IMR-90 (cell line): ENCODE measurements at regions not wholly inside any gene's neighbourhood (a gene's known extent, or its start where the extent isn't known, plus 50 kb on each side); places are given as distances from the start of the nearest gene placed in this dataset.

ENCODE experiments used
- ATAC-seq: fragments of 200-7000 bp; cut with Tn5 transposase; 2 replicates; pipeline ENCODE4 v1.9.1; 2020; ENCODE audit warnings: low read depth, mild to moderate bottlenecking, moderate library complexity
- BruUV-seq: library from RNA; stranded (reverse); fragments of 400-500 nt; replicated peaks from 2 replicates; lab custom pipeline; 2021; lab: Mats Ljungman, UMichigan
- CTCF ChIA-PET: fragments of 300-600 bp; formaldehyde crosslinking; extraction: SDS; loops from one replicate; lab custom pipeline; 2021; ENCODE audit warnings: antibody characterized with exemption; lab: Yijun Ruan, JAX
- POLR2A ChIA-PET: fragments of 300-600 bp; sonication (Branson Sonifier 250); formaldehyde crosslinking; loops from one replicate; lab custom pipeline; 2022; ENCODE audit warnings: antibody characterized with exemption; ENCODE audit not compliant: unreplicated experiment; lab: Charles Lee
- DNase-seq: peaks from one replicate; pipeline ENCODE4 v3.0.0; 2013
- H2AFZ ChIP-seq: replicated peaks from 2 replicates; pipeline ENCODE3; 2013; ENCODE audit warnings: low read length, mild to moderate bottlenecking; ENCODE audit not compliant: poor library complexity
- H2AK5ac ChIP-seq: 2 replicates; pipeline ENCODE4 v1.6.1; 2013; ENCODE audit warnings: low read depth, low read length, inconsistent platforms
- H2AK9ac ChIP-seq: replicated peaks from 2 replicates; pipeline ENCODE3; 2013; ENCODE audit warnings: mild to moderate bottlenecking, low read depth, low read length, moderate library complexity; ENCODE audit not compliant: poor library complexity
- H2BK120ac ChIP-seq: 2 replicates; pipeline ENCODE4 v1.6.1; 2013; ENCODE audit warnings: low read depth, low read length, inconsistent platforms
- H2BK15ac ChIP-seq: 3 replicates; pipeline ENCODE4 v1.6.1; 2013; ENCODE audit warnings: low read depth, low read length, inconsistent platforms
- H2BK20ac ChIP-seq: 2 replicates; pipeline ENCODE4 v1.6.1; 2013; ENCODE audit warnings: low read depth, mild to moderate bottlenecking, inconsistent platforms, low read length, moderate library complexity
- H2BK5ac ChIP-seq: 2 replicates; pipeline ENCODE4 v1.6.1; 2013; ENCODE audit warnings: mild to moderate bottlenecking, low read depth, low read length, inconsistent platforms; ENCODE audit not compliant: poor library complexity, severe bottlenecking
- H3K14ac ChIP-seq: replicated peaks from 2 replicates; pipeline ENCODE4 v1.6.1; 2013; ENCODE audit warnings: low read depth, low read length, inconsistent platforms
- H3K18ac ChIP-seq: 2 replicates; pipeline ENCODE4 v1.6.1; 2013; ENCODE audit warnings: low read depth, low read length, control low read depth
- H3K23ac ChIP-seq: 2 replicates; pipeline ENCODE4 v1.6.1; 2013; ENCODE audit warnings: low read depth, low read length, inconsistent platforms
- H3K27ac ChIP-seq: 2 replicates; pipeline ENCODE4 v1.5.1; 2013; ENCODE audit warnings: mild to moderate bottlenecking, control low read depth, low read length; ENCODE audit not compliant: insufficient read depth
- H3K27me3 ChIP-seq: 2 replicates; pipeline ENCODE4 v1.6.1; 2013; ENCODE audit warnings: low read length; ENCODE audit not compliant: control insufficient read depth, insufficient read depth
- H3K36me3 ChIP-seq: 2 replicates; pipeline ENCODE4 v1.6.1; 2013; ENCODE audit warnings: low read length, mixed read lengths; ENCODE audit not compliant: control insufficient read depth, insufficient read depth
- H3K4ac ChIP-seq: 2 replicates; pipeline ENCODE4 v1.6.1; 2013; ENCODE audit warnings: low read depth, low read length, inconsistent platforms
- H3K4me1 ChIP-seq: 2 replicates; pipeline ENCODE4 v1.6.1; 2013; ENCODE audit warnings: low read length, mixed read lengths; ENCODE audit not compliant: control insufficient read depth, insufficient read depth
- H3K4me2 ChIP-seq: 2 replicates; pipeline ENCODE4 v1.6.1; 2013; ENCODE audit warnings: low read depth, mild to moderate bottlenecking, control low read depth, low read length, moderate library complexity
- H3K4me3 ChIP-seq: 2 replicates; pipeline ENCODE4 v1.5.1; 2013; ENCODE audit warnings: low read depth, mild to moderate bottlenecking, control low read depth, low read length, moderate library complexity; ENCODE audit not compliant: insufficient read depth
- H3K56ac ChIP-seq: 2 replicates; pipeline ENCODE4 v1.6.1; 2013; ENCODE audit warnings: low read length, inconsistent platforms; ENCODE audit not compliant: insufficient read depth; ENCODE audit errors: extremely low read depth
- H3K79me1 ChIP-seq, 2 experiments: 2 replicates each; pipeline ENCODE4 v1.6.1; 2013; ENCODE audit warnings: low read length in 2 of 2, inconsistent platforms in 1 of 2, low read depth in 1 of 2
- H3K9ac ChIP-seq: 2 replicates; pipeline ENCODE4 v1.6.1; 2013; ENCODE audit warnings: low read depth, low read length, control low read depth
- H3K9me1 ChIP-seq: 2 replicates; pipeline ENCODE4 v1.6.1; 2013; ENCODE audit warnings: low read length, inconsistent platforms; ENCODE audit not compliant: insufficient read depth
- H3K9me3 ChIP-seq: 2 replicates; pipeline ENCODE4 v1.6.1; 2013; ENCODE audit warnings: low read length; ENCODE audit not compliant: control insufficient read depth, insufficient read depth
- H4K20me1 ChIP-seq: 2 replicates; pipeline ENCODE4 v1.6.1; 2013; ENCODE audit warnings: low read length, inconsistent platforms; ENCODE audit not compliant: insufficient read depth
- H4K5ac ChIP-seq: 2 replicates; pipeline ENCODE4 v1.6.1; 2013; ENCODE audit warnings: mild to moderate bottlenecking, low read depth, low read length, control low read depth
- H4K8ac ChIP-seq, 2 experiments: 2 replicates each; pipeline ENCODE4 v1.6.1; 2013; ENCODE audit warnings: low read depth in 2 of 2, low read length in 2 of 2, control low read depth in 1 of 2, inconsistent platforms in 1 of 2
- H4K91ac ChIP-seq: 2 replicates; pipeline ENCODE4 v1.6.1; 2013; ENCODE audit warnings: low read depth, low read length, inconsistent platforms; ENCODE audit not compliant: insufficient read depth
- BHLHE40 ChIP-seq: fragments of 150-350 bp; IDR thresholded peaks from 2 replicates; pipeline ENCODE4 v1.6.1; 2016; ENCODE audit warnings: mild to moderate bottlenecking, low read depth, low read length
- CEBPB ChIP-seq: IDR thresholded peaks from 2 replicates; pipeline ENCODE4 v1.6.1; 2012; ENCODE audit warnings: low read depth, low read length, improper control_type of control experiment
- CHD1 ChIP-seq: IDR thresholded peaks from 2 replicates; pipeline ENCODE4 v1.6.1; 2012; ENCODE audit warnings: low read depth, low read length, improper control_type of control experiment
- CTCF ChIP-seq: conservative IDR thresholded peaks from 2 replicates; pipeline ENCODE4 v1.5.1; 2012; ENCODE audit warnings: mild to moderate bottlenecking, low read depth, low read length, improper control_type of control experiment
- FOS ChIP-seq: fragments of 150-350 bp; IDR thresholded peaks from 2 replicates; pipeline ENCODE4 v1.6.1; 2016; ENCODE audit warnings: low read depth, low read length
- MAFK ChIP-seq: IDR thresholded peaks from 2 replicates; pipeline ENCODE4 v1.6.1; 2012; ENCODE audit warnings: low read depth, low read length, improper control_type of control experiment
- MAZ ChIP-seq: IDR thresholded peaks from 2 replicates; pipeline ENCODE4 v1.6.1; 2012; ENCODE audit warnings: low read depth, mild to moderate bottlenecking, low read length, improper control_type of control experiment, moderate library complexity, borderline replicate concordance
- MXI1 ChIP-seq: IDR thresholded peaks from 2 replicates; pipeline ENCODE4 v1.6.1; 2012; ENCODE audit warnings: low read depth, mild to moderate bottlenecking, low read length, moderate library complexity, borderline replicate concordance
- NFE2L2 ChIP-seq: fragments of 150-350 bp; IDR thresholded peaks from 2 replicates; pipeline ENCODE4 v1.6.1; 2016; ENCODE audit warnings: low read depth, mild to moderate bottlenecking, low read length
- POLR2A ChIP-seq: IDR thresholded peaks from 2 replicates; pipeline ENCODE4 v1.6.1; 2012; ENCODE audit warnings: mild to moderate bottlenecking, low read depth, low read length
- RAD21 ChIP-seq: IDR thresholded peaks from 2 replicates; pipeline ENCODE4 v1.6.1; 2012; ENCODE audit warnings: low read length, improper control_type of control experiment
- RCOR1 ChIP-seq: IDR thresholded peaks from 2 replicates; pipeline ENCODE4 v1.6.1; 2012; ENCODE audit warnings: mild to moderate bottlenecking, low read length, improper control_type of control experiment; ENCODE audit not compliant: insufficient replicate concordance
- RFX5 ChIP-seq: IDR thresholded peaks from 2 replicates; pipeline ENCODE4 v1.8.0; 2012; ENCODE audit warnings: low read depth, mild to moderate bottlenecking, low read length, moderate library complexity
- SMC3 ChIP-seq: fragments of 150-350 bp; IDR thresholded peaks from 2 replicates; pipeline ENCODE4 v1.6.1; 2016; ENCODE audit warnings: low read depth, mild to moderate bottlenecking, antibody characterized with exemption, low read length, moderate library complexity
- WGBS, 2 experiments: methylation state at CpG; one replicate each; pipeline versions ENCODE4 v1.1.5 to v1.1.7; 2013; ENCODE audit warnings: missing lambda C conversion rate in 2 of 2; ENCODE audit not compliant: insufficient read length in 1 of 2; ENCODE audit errors: extremely low coverage in 2 of 2; 5-methylcytosine and 5-hydroxymethylcytosine counted together
- dilution Hi-C: fragments of 300-500 bp; cut with HindIII; formaldehyde crosslinking; loops from one replicate; pipeline ENCODE4 v1.14.3; 2018; ENCODE audit warnings: low sequenced_read_pairs; ENCODE audit not compliant: unreplicated experiment
- in situ Hi-C: fragments of 300-500 bp; cut with MboI; formaldehyde crosslinking; loops from 3 replicates; pipeline ENCODE4 v1.14.3; 2019; ENCODE audit warnings: low sequenced_read_pairs, inconsistent platforms, mixed read lengths
- intact Hi-C: fragments of 100-400 bp; cut with micrococcal nuclease; formaldehyde crosslinking; loops from 2 replicates; pipeline ENCODE4 v1.10.0; 2022
- TF ChIP-seq, protein P1 (sequence below): fragments of 150-350 bp; IDR thresholded peaks from 2 replicates; pipeline ENCODE4 v1.6.1; 2016; ENCODE audit warnings: low read depth, mild to moderate bottlenecking, low read length, moderate library complexity, borderline replicate concordance
- TF ChIP-seq, protein P2 (sequence below): fragments of 150-350 bp; IDR thresholded peaks from 2 replicates; pipeline ENCODE4 v1.6.1; 2017; ENCODE audit warnings: mild to moderate bottlenecking, antibody characterized with exemption, low read length, low read depth

DNA sequence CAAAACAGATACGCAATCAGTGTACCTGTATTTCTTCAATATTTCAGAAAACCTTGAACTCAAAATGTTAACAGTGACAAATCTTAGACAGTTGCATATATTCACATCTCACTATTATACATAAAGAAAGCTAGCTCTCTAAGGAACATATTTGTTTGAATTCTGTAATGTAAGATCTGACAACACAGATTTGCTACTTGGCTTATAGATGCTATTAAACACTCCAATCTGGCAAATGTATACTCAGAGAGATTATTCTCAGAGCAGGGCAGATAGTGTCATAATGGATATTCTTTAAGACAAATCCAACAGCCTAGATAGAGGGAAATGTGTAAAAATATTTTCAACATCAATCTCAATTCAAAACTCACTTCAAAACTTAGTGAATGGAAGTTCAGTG lies 794.5 kb upstream of the CDH9 start:
- H4K8ac ChIP-seq, result no peak overlapping the region
- no peak overlapping the region for H3K18ac ChIP-seq
- H3K27me3 ChIP-seq, result no peaks in the 10 kb centered on the region
- intact Hi-C loops, result no loop called here
- no peak overlapping the region for H3K23ac ChIP-seq
- no peaks in the 10 kb centered on the region for H3K36me3 ChIP-seq
- no peak overlapping the region for H3K27ac ChIP-seq
- no peak overlapping the region for H3K9ac ChIP-seq
- no peak overlapping the region for H4K5ac ChIP-seq
- TF ChIP-seq MXI1 (no peak), RFX5 (no peak), NFE2L2 (no peak), MAFK (no peak), CHD1 (no peak), RCOR1 (no peak), POLR2A (no peak), MAZ (no peak), FOS (no peak), SMC3 (no peak), BHLHE40 (no peak), RAD21 (no peak), CTCF (no peak), CEBPB (no peak)
- TF ChIP-seq, protein P1, sequence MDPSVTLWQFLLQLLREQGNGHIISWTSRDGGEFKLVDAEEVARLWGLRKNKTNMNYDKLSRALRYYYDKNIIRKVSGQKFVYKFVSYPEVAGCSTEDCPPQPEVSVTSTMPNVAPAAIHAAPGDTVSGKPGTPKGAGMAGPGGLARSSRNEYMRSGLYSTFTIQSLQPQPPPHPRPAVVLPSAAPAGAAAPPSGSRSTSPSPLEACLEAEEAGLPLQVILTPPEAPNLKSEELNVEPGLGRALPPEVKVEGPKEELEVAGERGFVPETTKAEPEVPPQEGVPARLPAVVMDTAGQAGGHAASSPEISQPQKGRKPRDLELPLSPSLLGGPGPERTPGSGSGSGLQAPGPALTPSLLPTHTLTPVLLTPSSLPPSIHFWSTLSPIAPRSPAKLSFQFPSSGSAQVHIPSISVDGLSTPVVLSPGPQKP, result no peak
- TF ChIP-seq, protein P2, sequence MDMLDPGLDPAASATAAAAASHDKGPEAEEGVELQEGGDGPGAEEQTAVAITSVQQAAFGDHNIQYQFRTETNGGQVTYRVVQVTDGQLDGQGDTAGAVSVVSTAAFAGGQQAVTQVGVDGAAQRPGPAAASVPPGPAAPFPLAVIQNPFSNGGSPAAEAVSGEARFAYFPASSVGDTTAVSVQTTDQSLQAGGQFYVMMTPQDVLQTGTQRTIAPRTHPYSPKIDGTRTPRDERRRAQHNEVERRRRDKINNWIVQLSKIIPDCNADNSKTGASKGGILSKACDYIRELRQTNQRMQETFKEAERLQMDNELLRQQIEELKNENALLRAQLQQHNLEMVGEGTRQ, result no peak
- dilution Hi-C loops, result no loop called here
- no peak overlapping the region for H4K91ac ChIP-seq
- H3K9me3 ChIP-seq, result peaks cover 4% of the 10 kb centered on the region; the same call in 1 of the 2 replicates
- H2AK9ac ChIP-seq, result no peak overlapping the region
- no peaks in the 10 kb centered on the region for H3K4me1 ChIP-seq
- H3K4me3 ChIP-seq, result no peak overlapping the region
- no peak overlapping the region for H3K56ac ChIP-seq
- no peak overlapping the region for H2AFZ ChIP-seq
- DNase-seq (no peak), ATAC-seq (no peak)
- ChIA-PET POLR2A (no interaction called here), CTCF (no interaction called here)
- no peak overlapping the region for H2BK15ac ChIP-seq
- in situ Hi-C loops, result no loop called here
- no peak overlapping the region for H2BK5ac ChIP-seq
- H2BK20ac ChIP-seq, result no peak overlapping the region
- H3K79me1 ChIP-seq, result no peaks in the 10 kb centered on the region
- no peak overlapping the region for H3K4me2 ChIP-seq
- H2AK5ac ChIP-seq, result no peak overlapping the region
- H3K9me1 ChIP-seq, result no peaks in the 10 kb centered on the region
- BruUV-seq, result no TSS peak
- no CpG with 5 or more reads among the region's 1 CpG for WGBS, 2 experiments
- H2BK120ac ChIP-seq, result no peak overlapping the region
- H3K14ac ChIP-seq, result no peak overlapping the region
- no peak overlapping the region for H3K4ac ChIP-seq
- no peaks in the 10 kb centered on the region for H4K20me1 ChIP-seq
